ENCODE measurements at regions not wholly inside any gene's neighbourhood (a gene's known extent, or its start where the extent isn't known, plus 50 kb on each side); places are given as distances from the start of the nearest gene placed in this dataset.

DNA sequence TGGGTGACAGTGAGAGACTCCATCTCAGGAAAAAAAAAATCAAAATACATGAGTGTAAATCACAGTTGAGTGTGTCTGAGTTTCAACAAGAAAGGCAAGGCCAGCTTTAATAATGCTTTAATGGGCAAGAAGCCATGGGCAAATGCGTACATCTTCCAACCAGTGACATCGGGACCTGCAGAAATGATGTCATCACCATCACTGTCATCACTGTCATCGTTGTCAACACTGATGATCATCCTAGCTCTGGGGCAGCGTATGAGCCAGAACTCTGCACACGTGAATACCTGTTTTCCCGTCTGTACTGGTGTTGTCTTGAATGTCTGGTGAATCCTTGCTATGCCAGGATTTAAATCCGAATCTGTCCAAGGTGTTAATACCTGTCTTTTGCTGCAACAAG lies 712.5 kb downstream of the BRD1 start:
- TF ChIP-seq, protein P1, sequence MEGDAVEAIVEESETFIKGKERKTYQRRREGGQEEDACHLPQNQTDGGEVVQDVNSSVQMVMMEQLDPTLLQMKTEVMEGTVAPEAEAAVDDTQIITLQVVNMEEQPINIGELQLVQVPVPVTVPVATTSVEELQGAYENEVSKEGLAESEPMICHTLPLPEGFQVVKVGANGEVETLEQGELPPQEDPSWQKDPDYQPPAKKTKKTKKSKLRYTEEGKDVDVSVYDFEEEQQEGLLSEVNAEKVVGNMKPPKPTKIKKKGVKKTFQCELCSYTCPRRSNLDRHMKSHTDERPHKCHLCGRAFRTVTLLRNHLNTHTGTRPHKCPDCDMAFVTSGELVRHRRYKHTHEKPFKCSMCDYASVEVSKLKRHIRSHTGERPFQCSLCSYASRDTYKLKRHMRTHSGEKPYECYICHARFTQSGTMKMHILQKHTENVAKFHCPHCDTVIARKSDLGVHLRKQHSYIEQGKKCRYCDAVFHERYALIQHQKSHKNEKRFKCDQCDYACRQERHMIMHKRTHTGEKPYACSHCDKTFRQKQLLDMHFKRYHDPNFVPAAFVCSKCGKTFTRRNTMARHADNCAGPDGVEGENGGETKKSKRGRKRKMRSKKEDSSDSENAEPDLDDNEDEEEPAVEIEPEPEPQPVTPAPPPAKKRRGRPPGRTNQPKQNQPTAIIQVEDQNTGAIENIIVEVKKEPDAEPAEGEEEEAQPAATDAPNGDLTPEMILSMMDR (conservative IDR thresholded peaks at IDR 0.05; ENCODE audit: low read length), result no peak
- TF ChIP-seq EZH2phosphoT487 (IDR thresholded peaks at IDR 0.05; ENCODE audit: borderline replicate concordance), result no peak
